NOMO-1 treated with dmso at 0.1 percent for 144 hours (cell line): ENCODE measurements at regions not wholly inside any gene's neighbourhood (a gene's known extent, or its start where the extent isn't known, plus 50 kb on each side); places are given as distances from the start of the nearest gene placed in this dataset.

ENCODE experiments used
- DNase-seq: peaks from one replicate; lab custom pipeline; 2025; ENCODE audit not compliant: unreplicated experiment; lab: John Stamatoyannopoulos, UW

- no peak for DNase-seq
Observed at GRCh38 chr3:176574786-176575185, 622.5 kb downstream of the TBL1XR1 start.

- DNase-seq: no peak
Observed at GRCh38 chr3:176571926-176572325, 625.4 kb downstream of the TBL1XR1 start.

- no peak for DNase-seq
Observed at GRCh38 chr3:176570992-176571391, 626.3 kb downstream of the TBL1XR1 start.

- no peak for DNase-seq
Observed at GRCh38 chr3:176568189-176568588, 629.1 kb downstream of the TBL1XR1 start.

- no peak for DNase-seq
Observed at GRCh38 chr3:176566757-176567156, 630.5 kb downstream of the TBL1XR1 start.

- no peak for DNase-seq
Observed at GRCh38 chr3:176562331-176562730, 635.0 kb downstream of the TBL1XR1 start.

GRCh38 chr3:176561826-176562225 is 635.5 kb downstream of the TBL1XR1 start:
- DNase-seq: no peak

- DNase-seq: no peak
Observed at GRCh38 chr3:176554791-176555654, 642.3 kb downstream of the TBL1XR1 start.

- DNase-seq: no peak
Observed at GRCh38 chr3:176554264-176554663, 643.0 kb downstream of the TBL1XR1 start.

- DNase-seq: no peak
Observed at GRCh38 chr3:176526942-176527341, 670.3 kb downstream of the TBL1XR1 start.

- no peak for DNase-seq
Observed at GRCh38 chr3:176526225-176526624, 671.1 kb downstream of the TBL1XR1 start.

GRCh38 chr3:176523114-176523513 is 674.2 kb downstream of the TBL1XR1 start:
- DNase-seq: no peak

- no peak for DNase-seq
Observed at GRCh38 chr3:176522436-176522835, 674.8 kb downstream of the TBL1XR1 start.

- DNase-seq: no peak
Observed at GRCh38 chr3:176521531-176522175, 675.6 kb downstream of the TBL1XR1 start.

- DNase-seq: no peak
Observed at GRCh38 chr3:176514297-176514696, 683.0 kb downstream of the TBL1XR1 start.

GRCh38 chr3:176513604-176514003 is 683.7 kb downstream of the TBL1XR1 start:
- no peak for DNase-seq

GRCh38 chr3:176512037-176512436 is 685.2 kb downstream of the TBL1XR1 start:
- DNase-seq: no peak

GRCh38 chr3:176510097-176510496 is 687.2 kb downstream of the TBL1XR1 start:
- no peak for DNase-seq

- no peak for DNase-seq
Observed at GRCh38 chr3:176505878-176506621, 691.2 kb downstream of the TBL1XR1 start.

GRCh38 chr3:176491084-176491483 is 706.2 kb downstream of the TBL1XR1 start:
- DNase-seq: no peak

GRCh38 chr3:176490357-176490756 is 706.9 kb downstream of the TBL1XR1 start:
- DNase-seq: no peak

GRCh38 chr3:176479248-176479647 is 718.0 kb downstream of the TBL1XR1 start:
- no peak for DNase-seq
